ENCODE measurements at regions not wholly inside any gene's neighbourhood (a gene's known extent, or its start where the extent isn't known, plus 50 kb on each side); places are given as distances from the start of the nearest gene placed in this dataset.
A peak's percentile ranks its signal among the peaks of the same experiment; 100 is the strongest.

- DNase-seq (ENCODE audit: insufficient read length, low spot score) = no peak
- TF ChIP-seq POLR2AphosphoS5 (IDR thresholded peaks at IDR 0.05; ENCODE audit: low read depth, low read length) (no peak), TAF1 (IDR thresholded peaks at IDR 0.05; ENCODE audit: low read depth, low read length) (no peak), PAX5 (IDR thresholded peaks at IDR 0.05; ENCODE audit: insufficient read depth, low read length, severe bottlenecking) (no peak), POU2F2 (IDR thresholded peaks at IDR 0.05; ENCODE audit: low read depth, low read length) (no peak), SPI1 (IDR thresholded peaks at IDR 0.05; ENCODE audit: low read depth, low read length) (no peak), POLR2A (IDR thresholded peaks at IDR 0.05; ENCODE audit: low read depth, low read length) (no peak)
- FAIRE-seq = no peak
Measured at GRCh38 chr4:116400480-116400879, 684.9 kb downstream of the TRAM1L1 start.

- no peak for FAIRE-seq
- DNase-seq (ENCODE audit: insufficient read length, low spot score) = no peak
Measured at GRCh38 chr4:116397714-116398113, 687.7 kb downstream of the TRAM1L1 start.

GRCh38 chr4:116397291-116397690 is 688.1 kb downstream of the TRAM1L1 start:
- FAIRE-seq (no peak), DNase-seq (ENCODE audit: insufficient read length, low spot score) (no peak)
- TF ChIP-seq POLR2AphosphoS5 (IDR thresholded peaks at IDR 0.05; ENCODE audit: low read depth, low read length) (no peak), POLR2A (IDR thresholded peaks at IDR 0.05; ENCODE audit: low read depth, low read length) (no peak), PAX5 (IDR thresholded peaks at IDR 0.05; ENCODE audit: insufficient read depth, low read length, severe bottlenecking) (no peak), SPI1 (IDR thresholded peaks at IDR 0.05; ENCODE audit: low read depth, low read length) (no peak), TAF1 (IDR thresholded peaks at IDR 0.05; ENCODE audit: low read depth, low read length) (no peak), POU2F2 (IDR thresholded peaks at IDR 0.05; ENCODE audit: low read depth, low read length) (no peak)

More at GRCh38 chr4:116397714-116398113, 687.7 kb downstream of the TRAM1L1 start:
- TF ChIP-seq SPI1 (IDR thresholded peaks at IDR 0.05; ENCODE audit: low read depth, low read length) (no peak), POLR2AphosphoS5 (IDR thresholded peaks at IDR 0.05; ENCODE audit: low read depth, low read length) (no peak), POU2F2 (IDR thresholded peaks at IDR 0.05; ENCODE audit: low read depth, low read length) (no peak), POLR2A (IDR thresholded peaks at IDR 0.05; ENCODE audit: low read depth, low read length) (no peak), PAX5 (IDR thresholded peaks at IDR 0.05; ENCODE audit: insufficient read depth, low read length, severe bottlenecking) (no peak), TAF1 (IDR thresholded peaks at IDR 0.05; ENCODE audit: low read depth, low read length) (no peak)

GRCh38 chr4:116395408-116395807 is 690.0 kb downstream of the TRAM1L1 start:
- DNase-seq (ENCODE audit: insufficient read length, low spot score) (no peak), FAIRE-seq (no peak)
- TF ChIP-seq TAF1 (IDR thresholded peaks at IDR 0.05; ENCODE audit: low read depth, low read length) (no peak), POU2F2 (IDR thresholded peaks at IDR 0.05; ENCODE audit: low read depth, low read length) (no peak), PAX5 (IDR thresholded peaks at IDR 0.05; ENCODE audit: insufficient read depth, low read length, severe bottlenecking) (no peak), POLR2AphosphoS5 (IDR thresholded peaks at IDR 0.05; ENCODE audit: low read depth, low read length) (no peak), SPI1 (IDR thresholded peaks at IDR 0.05; ENCODE audit: low read depth, low read length) (no peak), POLR2A (IDR thresholded peaks at IDR 0.05; ENCODE audit: low read depth, low read length) (no peak)

- FAIRE-seq (no peak), DNase-seq (ENCODE audit: insufficient read length, low spot score) (no peak)
- TF ChIP-seq POU2F2 (IDR thresholded peaks at IDR 0.05; ENCODE audit: low read depth, low read length) (no peak), POLR2A (IDR thresholded peaks at IDR 0.05; ENCODE audit: low read depth, low read length) (no peak), SPI1 (IDR thresholded peaks at IDR 0.05; ENCODE audit: low read depth, low read length) (peak; percentile 85)
Measured at GRCh38 chr4:116391020-116391419, 694.4 kb downstream of the TRAM1L1 start.

- TF ChIP-seq POLR2A (IDR thresholded peaks at IDR 0.05; ENCODE audit: low read depth, low read length) = no peak
- TF ChIP-seq POU2F2 (IDR thresholded peaks at IDR 0.05; ENCODE audit: low read depth, low read length) = no peak
- no peak for TF ChIP-seq POLR2AphosphoS5 (IDR thresholded peaks at IDR 0.05; ENCODE audit: low read depth, low read length)
- TF ChIP-seq TAF1 (IDR thresholded peaks at IDR 0.05; ENCODE audit: low read depth, low read length) = no peak
- no peak for TF ChIP-seq PAX5 (IDR thresholded peaks at IDR 0.05; ENCODE audit: insufficient read depth, low read length, severe bottlenecking)
- TF ChIP-seq SPI1 (IDR thresholded peaks at IDR 0.05; ENCODE audit: low read depth, low read length) = no peak
- DNase-seq (ENCODE audit: insufficient read length, low spot score) (no peak), FAIRE-seq (no peak)
Measured at GRCh38 chr4:116389139-116389538, 696.2 kb downstream of the TRAM1L1 start.

GRCh38 chr4:116387937-116388474 is 697.4 kb downstream of the TRAM1L1 start:
- DNase-seq (ENCODE audit: insufficient read length, low spot score) = no peak

GRCh38 chr4:116386856-116387255 is 698.5 kb downstream of the TRAM1L1 start:
- TF ChIP-seq POLR2AphosphoS5 (IDR thresholded peaks at IDR 0.05; ENCODE audit: low read depth, low read length) (no peak), PAX5 (IDR thresholded peaks at IDR 0.05; ENCODE audit: insufficient read depth, low read length, severe bottlenecking) (no peak), SPI1 (IDR thresholded peaks at IDR 0.05; ENCODE audit: low read depth, low read length) (no peak), POU2F2 (IDR thresholded peaks at IDR 0.05; ENCODE audit: low read depth, low read length) (no peak), POLR2A (IDR thresholded peaks at IDR 0.05; ENCODE audit: low read depth, low read length) (no peak)
- DNase-seq (ENCODE audit: insufficient read length, low spot score) (no peak), FAIRE-seq (no peak)

More at GRCh38 chr4:116387937-116388474, 697.4 kb downstream of the TRAM1L1 start:
- TF ChIP-seq POU2F2 (IDR thresholded peaks at IDR 0.05; ENCODE audit: low read depth, low read length) (no peak), POLR2AphosphoS5 (IDR thresholded peaks at IDR 0.05; ENCODE audit: low read depth, low read length) (no peak), TAF1 (IDR thresholded peaks at IDR 0.05; ENCODE audit: low read depth, low read length) (no peak), SPI1 (IDR thresholded peaks at IDR 0.05; ENCODE audit: low read depth, low read length) (no peak)
- no peak for FAIRE-seq

GRCh38 chr4:116385583-116385982 is 699.8 kb downstream of the TRAM1L1 start:
- no peak for DNase-seq (ENCODE audit: insufficient read length, low spot score)

GRCh38 chr4:116374815-116375214 is 710.6 kb downstream of the TRAM1L1 start:
- FAIRE-seq (no peak), DNase-seq (ENCODE audit: insufficient read length, low spot score) (no peak)
- TF ChIP-seq SPI1 (IDR thresholded peaks at IDR 0.05; ENCODE audit: low read depth, low read length) (peak; percentile 61), POLR2A (IDR thresholded peaks at IDR 0.05; ENCODE audit: low read depth, low read length) (no peak)

More at GRCh38 chr4:116385583-116385982, 699.8 kb downstream of the TRAM1L1 start:
- no peak for FAIRE-seq
- TF ChIP-seq TAF1 (IDR thresholded peaks at IDR 0.05; ENCODE audit: low read depth, low read length) = no peak

All from GM12891 (cell line).